ENCODE measurements at regions not wholly inside any gene's neighbourhood (a gene's known extent, or its start where the extent isn't known, plus 50 kb on each side); places are given as distances from the start of the nearest gene placed in this dataset.

DNA sequence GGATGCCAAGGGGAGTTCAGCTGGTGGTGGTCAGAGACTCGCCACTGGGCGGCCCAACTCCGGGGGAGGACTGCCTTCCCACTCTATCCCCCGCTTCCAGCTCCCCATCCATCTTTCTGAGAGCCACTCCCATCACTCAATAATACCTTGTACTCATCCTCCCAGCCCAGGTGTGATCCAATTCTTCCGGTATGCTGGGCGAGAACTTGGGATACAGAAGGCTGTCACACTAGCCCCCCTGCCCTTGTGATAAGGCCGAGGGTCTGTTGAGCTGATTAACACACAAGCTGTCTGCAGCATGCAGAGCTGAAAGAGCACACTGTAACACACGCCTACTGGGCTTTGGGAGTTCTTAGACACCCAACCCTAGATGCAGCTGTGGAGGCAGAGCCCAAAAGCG lies 460.4 kb upstream of the EEF2KMT start:
- DNase-seq, result no peak

DNA sequence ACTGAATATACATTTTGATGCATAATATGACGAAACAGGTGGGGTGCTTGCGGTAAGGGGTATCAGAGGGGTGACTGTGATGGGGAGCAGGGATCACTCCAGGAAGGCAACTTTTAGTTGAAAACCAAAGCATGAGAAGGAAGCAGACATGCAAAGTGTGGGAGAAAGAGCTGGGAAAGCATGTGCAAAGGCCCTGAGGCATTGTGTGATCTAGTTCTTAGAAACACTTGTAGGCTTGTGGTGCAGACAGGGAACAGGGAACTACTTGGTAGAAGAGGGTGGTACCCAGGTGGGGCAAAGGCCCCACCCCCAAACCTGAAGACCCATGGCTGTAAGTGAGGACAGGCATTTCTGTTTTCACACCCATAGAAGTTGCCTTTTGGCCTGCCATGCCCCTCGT lies 459.9 kb upstream of the EEF2KMT start:
- no peak for DNase-seq

- no peak for DNase-seq
Measured at GRCh38 chr16:5556158-5556810, 458.7 kb upstream of the EEF2KMT start.

DNA sequence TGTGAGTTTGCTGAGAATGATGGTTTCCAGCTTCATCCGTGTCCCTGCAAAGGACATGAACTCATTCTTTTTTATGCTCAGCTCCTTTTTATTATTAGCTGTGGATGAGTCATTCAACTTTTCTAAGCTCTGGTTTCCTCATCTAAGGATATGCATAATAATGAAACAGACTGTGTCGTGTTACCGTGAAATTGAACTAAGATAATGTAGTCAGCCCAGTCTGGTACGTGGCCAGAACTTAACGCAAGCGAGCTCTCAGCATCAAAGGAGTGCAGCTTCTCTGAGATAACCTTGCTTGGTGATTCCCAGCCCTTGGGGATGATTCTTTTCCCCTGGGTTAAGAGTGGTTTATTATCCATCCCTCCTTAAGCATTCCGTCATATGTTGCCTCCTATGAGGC lies 454.3 kb upstream of the EEF2KMT start:
- DNase-seq, result no peak

- no peak for DNase-seq
Measured at GRCh38 chr16:5549802-5550201, 452.2 kb upstream of the EEF2KMT start.

GRCh38 chr16:5541356-5541755 lies 443.8 kb upstream of the EEF2KMT start:
- no peak for DNase-seq

- no peak for DNase-seq
Measured at GRCh38 chr16:5537347-5537746, 439.8 kb upstream of the EEF2KMT start.

DNA sequence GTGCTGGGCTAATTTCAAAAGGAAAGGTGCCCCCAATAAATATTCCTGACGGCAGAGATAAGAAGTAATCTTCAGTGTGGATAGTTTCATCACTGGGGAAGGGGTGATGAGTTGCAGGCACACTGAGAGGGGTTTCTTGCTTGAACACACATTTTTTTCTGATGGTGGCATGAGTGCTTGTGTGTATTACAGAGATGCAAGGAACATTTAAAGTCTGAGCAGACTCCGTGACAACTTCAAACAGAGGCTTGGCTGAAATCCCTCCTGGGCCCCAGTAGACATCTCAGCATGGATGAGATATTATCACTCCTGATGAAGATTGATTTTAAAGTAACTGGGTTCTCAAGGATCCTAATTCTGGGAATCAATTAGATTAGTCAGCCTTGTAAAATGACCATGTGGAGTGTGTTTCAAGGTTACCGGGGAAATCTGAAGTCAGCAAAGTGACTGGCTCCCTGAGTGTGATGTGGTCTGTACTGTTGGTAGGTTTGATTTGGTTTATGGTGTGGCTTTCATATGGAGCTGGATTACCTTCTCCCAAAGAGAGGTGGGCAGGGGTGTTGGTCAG lies 435.8 kb upstream of the EEF2KMT start:
- no peak for DNase-seq

- DNase-seq, result no peak
Measured at GRCh38 chr16:5527817-5528216, 430.2 kb upstream of the EEF2KMT start.

DNA sequence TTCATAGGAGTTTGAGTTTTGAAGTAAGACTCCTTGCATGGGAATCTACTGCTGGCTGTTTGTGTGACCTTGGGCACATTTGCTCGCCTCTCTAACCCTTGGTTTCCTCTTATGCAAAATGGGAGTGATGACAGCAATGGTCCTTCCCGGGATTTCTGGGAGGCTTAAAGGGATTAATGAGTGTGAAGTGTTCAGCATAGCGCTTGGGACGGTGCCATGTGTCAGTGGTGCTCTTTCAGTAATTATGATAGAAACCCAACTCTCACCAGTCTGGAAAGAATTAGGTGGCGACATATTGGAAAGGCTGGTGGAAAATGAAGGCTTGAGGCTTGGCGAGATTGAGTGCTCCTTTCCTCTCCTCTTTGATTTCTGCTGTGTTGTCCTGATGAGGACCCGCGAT lies 429.2 kb upstream of the EEF2KMT start:
- no peak for DNase-seq

- no peak for DNase-seq
Measured at GRCh38 chr16:5523829-5524228, 426.2 kb upstream of the EEF2KMT start.

GRCh38 chr16:5516115-5516514 lies 418.5 kb upstream of the EEF2KMT start:
- DNase-seq, result no peak

GRCh38 chr16:5512014-5512413 lies 414.4 kb upstream of the EEF2KMT start:
- DNase-seq, result no peak

DNA sequence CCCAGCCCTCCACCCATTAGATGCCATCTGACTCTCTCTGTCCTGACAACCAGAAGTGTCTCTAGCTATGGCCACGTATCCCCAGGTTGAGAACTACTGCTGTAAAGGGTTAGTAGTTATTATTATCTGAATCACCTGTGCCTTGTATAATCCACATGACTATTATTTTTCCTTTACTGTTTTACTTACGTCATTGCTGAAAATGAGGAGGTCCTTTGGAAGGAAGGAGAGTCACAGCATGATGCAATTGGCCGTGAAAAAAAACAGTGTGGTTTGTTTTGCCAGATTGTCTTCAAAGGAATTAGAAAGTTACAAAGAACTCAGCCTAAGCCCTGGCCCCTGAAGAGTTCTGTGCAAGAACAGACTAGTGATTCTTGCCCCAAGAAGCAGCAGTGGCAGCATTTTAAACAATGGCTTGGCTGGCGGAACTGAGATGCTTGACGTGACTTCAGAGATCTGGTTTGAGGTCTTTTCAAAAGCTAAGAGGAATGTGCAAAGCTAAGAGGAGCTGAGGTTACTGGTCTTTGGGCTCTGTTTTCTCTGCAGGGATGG lies 413.3 kb upstream of the EEF2KMT start:
- no peak for DNase-seq

- no peak for DNase-seq
Measured at GRCh38 chr16:5509794-5510193, 412.2 kb upstream of the EEF2KMT start.

DNA sequence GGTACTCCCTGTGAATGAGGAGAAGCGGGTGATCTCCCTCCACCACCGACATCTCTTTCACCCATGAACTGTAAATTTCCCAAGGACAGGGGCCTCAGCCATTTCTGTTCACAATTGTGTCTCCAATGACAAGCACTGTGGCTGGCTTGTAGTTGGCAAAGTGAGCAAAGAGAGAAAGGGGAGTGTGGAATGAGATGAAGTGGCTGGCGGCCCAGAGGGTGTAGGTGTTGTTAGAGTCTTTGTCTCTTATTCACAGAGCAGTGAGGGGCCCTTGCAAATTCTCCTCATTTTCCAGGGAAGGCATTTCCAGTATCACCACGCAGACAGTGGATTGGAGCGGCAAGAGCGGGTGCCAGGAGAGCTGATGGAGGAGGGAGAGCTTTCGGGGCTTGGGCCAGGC lies 411.7 kb upstream of the EEF2KMT start:
- DNase-seq, result no peak

DNA sequence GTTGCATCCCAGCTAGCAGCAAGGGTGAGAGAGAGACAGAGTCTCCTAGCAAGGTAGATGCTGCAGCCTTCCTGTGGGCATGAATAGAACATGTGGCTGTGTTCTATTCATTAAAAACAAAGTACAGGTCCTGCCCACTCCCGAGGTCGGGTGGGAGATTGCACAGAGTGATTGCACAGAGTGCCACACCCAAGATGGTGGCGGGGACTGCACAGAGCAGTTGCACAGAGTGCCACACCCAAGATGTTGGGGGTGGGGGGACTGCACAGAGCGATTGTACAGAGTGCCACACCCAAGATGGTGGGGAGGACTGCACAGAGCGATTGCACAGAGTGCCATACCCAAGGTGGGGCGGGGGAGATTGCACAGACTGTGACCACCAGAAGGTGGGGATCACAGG lies 410.8 kb upstream of the EEF2KMT start:
- DNase-seq, result no peak

- DNase-seq, result no peak
Measured at GRCh38 chr16:5506021-5506420, 408.4 kb upstream of the EEF2KMT start.

- DNase-seq, result no peak
Measured at GRCh38 chr16:5505091-5505887, 407.7 kb upstream of the EEF2KMT start.

GRCh38 chr16:5504064-5504781 lies 406.6 kb upstream of the EEF2KMT start:
- DNase-seq, result no peak

- DNase-seq, result no peak
Measured at GRCh38 chr16:5502944-5503343, 405.3 kb upstream of the EEF2KMT start.

DNA sequence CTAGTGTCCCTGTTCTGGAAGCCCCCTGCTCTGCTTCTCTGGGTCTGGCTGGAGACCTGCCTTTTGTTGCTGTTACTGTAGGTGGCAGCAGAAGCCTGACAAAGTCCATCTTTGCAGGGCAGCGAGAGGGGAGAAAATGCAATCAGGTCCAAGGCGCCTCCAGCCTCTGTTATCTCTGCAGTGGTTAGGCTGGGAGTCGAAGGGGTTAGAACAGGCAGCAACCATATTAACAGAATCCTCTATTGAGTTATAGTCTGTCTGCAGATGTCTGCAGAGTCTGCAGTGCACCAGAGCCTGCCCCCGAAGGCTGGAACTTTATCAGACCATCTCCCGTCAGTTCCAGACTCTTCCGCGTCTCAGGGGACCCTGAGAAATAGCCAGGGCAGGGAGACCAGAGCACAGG lies 404.9 kb upstream of the EEF2KMT start:
- no peak for DNase-seq

- no peak for DNase-seq
Measured at GRCh38 chr16:5500526-5500925, 402.9 kb upstream of the EEF2KMT start.

Measured in effector CD4-positive, alpha-beta T cell (primary cell).